ENCODE measurements at regions not wholly inside any gene's neighbourhood (a gene's known extent, or its start where the extent isn't known, plus 50 kb on each side); places are given as distances from the start of the nearest gene placed in this dataset.

- TF ChIP-seq, protein P1, sequence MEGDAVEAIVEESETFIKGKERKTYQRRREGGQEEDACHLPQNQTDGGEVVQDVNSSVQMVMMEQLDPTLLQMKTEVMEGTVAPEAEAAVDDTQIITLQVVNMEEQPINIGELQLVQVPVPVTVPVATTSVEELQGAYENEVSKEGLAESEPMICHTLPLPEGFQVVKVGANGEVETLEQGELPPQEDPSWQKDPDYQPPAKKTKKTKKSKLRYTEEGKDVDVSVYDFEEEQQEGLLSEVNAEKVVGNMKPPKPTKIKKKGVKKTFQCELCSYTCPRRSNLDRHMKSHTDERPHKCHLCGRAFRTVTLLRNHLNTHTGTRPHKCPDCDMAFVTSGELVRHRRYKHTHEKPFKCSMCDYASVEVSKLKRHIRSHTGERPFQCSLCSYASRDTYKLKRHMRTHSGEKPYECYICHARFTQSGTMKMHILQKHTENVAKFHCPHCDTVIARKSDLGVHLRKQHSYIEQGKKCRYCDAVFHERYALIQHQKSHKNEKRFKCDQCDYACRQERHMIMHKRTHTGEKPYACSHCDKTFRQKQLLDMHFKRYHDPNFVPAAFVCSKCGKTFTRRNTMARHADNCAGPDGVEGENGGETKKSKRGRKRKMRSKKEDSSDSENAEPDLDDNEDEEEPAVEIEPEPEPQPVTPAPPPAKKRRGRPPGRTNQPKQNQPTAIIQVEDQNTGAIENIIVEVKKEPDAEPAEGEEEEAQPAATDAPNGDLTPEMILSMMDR (conservative IDR thresholded peaks at IDR 0.05; ENCODE audit: low read depth in 2 of 2): no peak
- no peak for TF ChIP-seq POLR2AphosphoS5 (IDR thresholded peaks at IDR 0.05; ENCODE audit: low read depth)
- TF ChIP-seq, protein P2, sequence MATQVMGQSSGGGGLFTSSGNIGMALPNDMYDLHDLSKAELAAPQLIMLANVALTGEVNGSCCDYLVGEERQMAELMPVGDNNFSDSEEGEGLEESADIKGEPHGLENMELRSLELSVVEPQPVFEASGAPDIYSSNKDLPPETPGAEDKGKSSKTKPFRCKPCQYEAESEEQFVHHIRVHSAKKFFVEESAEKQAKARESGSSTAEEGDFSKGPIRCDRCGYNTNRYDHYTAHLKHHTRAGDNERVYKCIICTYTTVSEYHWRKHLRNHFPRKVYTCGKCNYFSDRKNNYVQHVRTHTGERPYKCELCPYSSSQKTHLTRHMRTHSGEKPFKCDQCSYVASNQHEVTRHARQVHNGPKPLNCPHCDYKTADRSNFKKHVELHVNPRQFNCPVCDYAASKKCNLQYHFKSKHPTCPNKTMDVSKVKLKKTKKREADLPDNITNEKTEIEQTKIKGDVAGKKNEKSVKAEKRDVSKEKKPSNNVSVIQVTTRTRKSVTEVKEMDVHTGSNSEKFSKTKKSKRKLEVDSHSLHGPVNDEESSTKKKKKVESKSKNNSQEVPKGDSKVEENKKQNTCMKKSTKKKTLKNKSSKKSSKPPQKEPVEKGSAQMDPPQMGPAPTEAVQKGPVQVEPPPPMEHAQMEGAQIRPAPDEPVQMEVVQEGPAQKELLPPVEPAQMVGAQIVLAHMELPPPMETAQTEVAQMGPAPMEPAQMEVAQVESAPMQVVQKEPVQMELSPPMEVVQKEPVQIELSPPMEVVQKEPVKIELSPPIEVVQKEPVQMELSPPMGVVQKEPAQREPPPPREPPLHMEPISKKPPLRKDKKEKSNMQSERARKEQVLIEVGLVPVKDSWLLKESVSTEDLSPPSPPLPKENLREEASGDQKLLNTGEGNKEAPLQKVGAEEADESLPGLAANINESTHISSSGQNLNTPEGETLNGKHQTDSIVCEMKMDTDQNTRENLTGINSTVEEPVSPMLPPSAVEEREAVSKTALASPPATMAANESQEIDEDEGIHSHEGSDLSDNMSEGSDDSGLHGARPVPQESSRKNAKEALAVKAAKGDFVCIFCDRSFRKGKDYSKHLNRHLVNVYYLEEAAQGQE (IDR thresholded peaks at IDR 0.05; ENCODE audit: unreplicated experiment): no peak
- no peak for TF ChIP-seq EZH2phosphoT487 (IDR thresholded peaks at IDR 0.05; ENCODE audit: unreplicated experiment)
Observed at GRCh38 chr2:196390243-196391148, 219.1 kb upstream of the STK17B start.

Data from GM23338 (cell line).